Breast epithelium (tissue), 3 donors: ENCODE measurements at regions not wholly inside any gene's neighbourhood (a gene's known extent, or its start where the extent isn't known, plus 50 kb on each side); places are given as distances from the start of the nearest gene placed in this dataset.

ENCODE experiments used
- POLR2A ChIP-seq: fragments of 450-650 bp; IDR thresholded peaks from one replicate; pipeline ENCODE4 v1.6.1; 2016; ENCODE audit warnings: antibody characterized with exemption, mild to moderate bottlenecking, moderate library complexity
- POLR2AphosphoS5 ChIP-seq, 3 donors: sonication (generic); formaldehyde crosslinking; IDR thresholded peaks; one replicate each; pipeline ENCODE4 v1.6.1; 2017; ENCODE audit warnings: antibody characterized with exemption in 3 of 3
- TF ChIP-seq, protein P1 (sequence below), 3 donors: fragments of 450-650 bp; IDR thresholded peaks; one replicate each; pipeline ENCODE4 v1.5.1; 2016 to 2017; ENCODE audit warnings: antibody characterized with exemption in 3 of 3, mild to moderate bottlenecking in 3 of 3, moderate library complexity in 3 of 3

DNA sequence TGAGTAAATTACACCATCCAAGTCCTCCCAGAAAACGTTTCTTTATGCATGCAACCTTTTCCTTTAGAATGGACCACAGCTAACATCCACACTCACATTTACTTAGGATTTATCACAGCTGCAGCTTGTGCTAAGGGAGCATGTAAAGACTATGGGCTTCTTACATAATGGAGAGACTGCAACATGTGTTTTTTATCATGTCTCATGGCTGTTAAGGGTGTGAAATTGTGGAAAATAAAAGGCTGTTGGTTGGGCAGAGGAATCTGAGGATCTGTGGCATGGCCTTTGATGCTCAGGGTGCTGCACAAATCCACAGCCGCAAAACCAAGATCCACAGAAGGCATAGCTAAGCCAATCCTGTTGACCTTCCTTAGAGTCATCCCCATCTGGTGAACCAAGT is 112.0 kb upstream of the MTNR1B start:
- TF ChIP-seq POLR2AphosphoS5 (IDR thresholded peaks at IDR 0.05) (no peak), POLR2A (no peak)
- TF ChIP-seq, protein P1, sequence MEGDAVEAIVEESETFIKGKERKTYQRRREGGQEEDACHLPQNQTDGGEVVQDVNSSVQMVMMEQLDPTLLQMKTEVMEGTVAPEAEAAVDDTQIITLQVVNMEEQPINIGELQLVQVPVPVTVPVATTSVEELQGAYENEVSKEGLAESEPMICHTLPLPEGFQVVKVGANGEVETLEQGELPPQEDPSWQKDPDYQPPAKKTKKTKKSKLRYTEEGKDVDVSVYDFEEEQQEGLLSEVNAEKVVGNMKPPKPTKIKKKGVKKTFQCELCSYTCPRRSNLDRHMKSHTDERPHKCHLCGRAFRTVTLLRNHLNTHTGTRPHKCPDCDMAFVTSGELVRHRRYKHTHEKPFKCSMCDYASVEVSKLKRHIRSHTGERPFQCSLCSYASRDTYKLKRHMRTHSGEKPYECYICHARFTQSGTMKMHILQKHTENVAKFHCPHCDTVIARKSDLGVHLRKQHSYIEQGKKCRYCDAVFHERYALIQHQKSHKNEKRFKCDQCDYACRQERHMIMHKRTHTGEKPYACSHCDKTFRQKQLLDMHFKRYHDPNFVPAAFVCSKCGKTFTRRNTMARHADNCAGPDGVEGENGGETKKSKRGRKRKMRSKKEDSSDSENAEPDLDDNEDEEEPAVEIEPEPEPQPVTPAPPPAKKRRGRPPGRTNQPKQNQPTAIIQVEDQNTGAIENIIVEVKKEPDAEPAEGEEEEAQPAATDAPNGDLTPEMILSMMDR (IDR thresholded peaks at IDR 0.05) = no peak
